NCI-H526 (cell line): ENCODE measurements at regions not wholly inside any gene's neighbourhood (a gene's known extent, or its start where the extent isn't known, plus 50 kb on each side); places are given as distances from the start of the nearest gene placed in this dataset.

Source experiments
- DNase-seq, 2 experiments: peaks; one replicate each; lab custom pipeline; 2025; lab: John Stamatoyannopoulos, UW

DNA sequence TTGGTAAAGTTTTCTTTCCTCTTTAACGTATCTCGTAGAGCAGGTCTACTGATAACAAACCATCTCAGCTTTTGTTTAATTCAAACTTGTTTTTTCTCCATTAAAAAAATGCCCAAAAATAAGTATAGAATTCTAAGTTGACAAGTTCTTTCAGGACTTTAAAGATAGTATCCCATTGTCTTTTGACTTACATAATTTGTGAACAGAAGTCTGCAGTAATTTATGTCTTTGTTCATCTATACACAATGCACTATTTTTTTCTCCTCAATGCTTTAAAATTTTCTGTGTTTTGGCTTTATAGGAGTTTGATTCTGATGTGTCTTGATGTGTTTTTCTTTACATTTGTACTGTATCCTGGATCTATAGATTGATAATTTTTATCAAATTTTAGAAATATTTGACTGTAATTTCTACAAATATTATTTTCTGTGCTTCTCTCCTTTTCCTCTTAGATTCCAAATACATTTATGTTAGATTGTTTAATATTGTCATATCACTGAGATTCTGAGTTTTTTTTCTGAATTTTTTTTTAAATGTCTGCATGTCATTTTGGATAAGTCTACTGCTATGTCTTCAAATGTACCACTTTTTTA, 143.3 kb downstream of the FTCDNL1 start:
- no peak for DNase-seq

DNA sequence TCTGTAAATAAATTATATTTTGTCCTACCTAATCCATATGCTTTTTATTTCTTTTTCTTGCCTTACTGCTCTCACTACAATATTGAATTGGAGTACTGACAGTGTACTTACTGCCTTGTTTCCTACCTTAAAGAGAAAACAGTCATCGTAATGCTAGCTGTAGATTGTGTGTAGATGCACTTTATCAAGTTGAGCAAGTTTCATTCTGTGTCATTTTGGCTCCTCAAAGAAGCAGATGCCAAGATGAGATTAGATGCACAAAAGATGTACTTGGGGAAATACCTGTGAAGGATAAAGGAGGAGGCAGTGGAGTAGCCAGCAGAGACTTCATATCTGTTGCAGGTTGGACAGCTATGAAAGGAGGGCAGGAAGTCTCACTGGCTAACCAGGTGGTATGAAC, 145.5 kb downstream of the FTCDNL1 start:
- no peak for DNase-seq

DNA sequence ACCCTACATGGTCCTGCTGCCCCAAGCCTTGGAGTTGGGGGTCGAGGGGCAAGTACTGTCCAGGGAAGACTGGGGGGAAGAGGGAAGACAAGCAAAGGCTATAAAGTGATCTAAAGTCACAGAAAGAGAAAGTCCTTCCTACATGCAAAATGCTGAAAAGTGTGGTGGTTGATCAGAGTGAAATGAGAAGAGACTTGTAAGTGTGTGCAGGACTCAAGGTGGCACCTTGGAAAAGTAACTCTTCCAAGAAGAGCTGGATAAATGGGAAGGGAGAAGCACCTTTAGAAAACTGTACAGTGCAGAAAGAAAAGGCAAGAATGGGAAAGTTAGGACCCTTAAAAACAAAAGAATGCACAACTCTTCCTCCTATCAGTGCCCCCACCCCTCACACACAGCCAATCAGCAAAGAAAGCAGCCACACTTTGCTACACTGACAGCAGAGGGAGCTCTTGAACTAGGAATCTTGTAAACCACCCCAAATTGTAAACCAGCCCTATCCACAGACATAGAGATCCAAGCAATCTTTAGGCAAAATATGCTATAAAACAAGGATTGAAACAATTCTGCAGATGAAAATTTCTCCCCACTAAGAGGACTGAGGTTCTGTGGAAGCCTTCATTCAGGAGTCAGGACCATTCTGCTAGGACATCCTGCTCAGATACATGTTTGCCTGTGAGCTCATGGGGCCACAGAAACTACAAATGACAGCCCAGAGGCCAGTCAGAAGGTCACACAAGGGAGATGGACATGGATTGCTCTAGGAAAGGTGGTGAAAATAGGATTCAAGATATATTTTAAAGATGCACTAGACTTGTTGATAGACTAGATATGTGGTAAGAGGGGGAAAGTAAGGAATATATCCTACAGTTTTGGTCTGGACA, 146.4 kb downstream of the FTCDNL1 start:
- peak; percentile 6 to 64 for DNase-seq

DNA sequence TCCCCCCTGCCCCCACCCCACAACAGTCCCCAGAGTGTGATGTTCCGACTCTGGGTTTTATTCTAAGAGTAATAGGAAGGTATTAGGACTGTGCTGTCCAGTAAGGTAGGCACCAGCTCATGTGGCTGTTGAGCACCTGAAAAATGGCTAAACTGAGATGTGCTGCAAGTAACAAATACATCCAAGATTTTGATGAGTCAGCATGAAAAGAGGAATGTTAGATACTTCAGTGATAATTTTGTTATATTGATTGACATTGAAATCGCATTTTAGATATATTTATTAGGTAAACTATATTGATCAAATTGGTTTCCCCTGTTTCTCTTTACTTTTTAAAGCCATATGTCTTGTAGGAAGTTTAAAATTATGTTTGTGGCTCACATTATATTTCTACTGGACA, 147.8 kb downstream of the FTCDNL1 start:
- no peak for DNase-seq

DNA sequence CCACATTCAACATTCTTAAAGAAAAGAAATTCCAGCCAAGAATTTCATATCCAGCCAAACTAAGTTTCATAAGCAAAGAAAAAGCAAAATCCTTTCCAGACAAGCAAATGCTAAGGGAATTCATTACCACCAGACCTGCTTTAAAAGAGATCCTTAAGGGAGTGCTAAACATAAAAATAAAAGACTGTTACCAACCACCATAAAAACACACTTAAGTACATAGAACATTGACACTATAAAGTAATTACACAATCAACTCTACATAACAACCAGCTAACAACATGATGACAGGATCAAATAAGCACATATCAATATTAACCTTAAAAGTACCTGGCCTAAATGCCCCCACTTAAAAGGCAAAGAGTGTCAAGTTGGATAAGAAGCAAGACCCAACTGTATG, 153.5 kb downstream of the FTCDNL1 start:
- DNase-seq: no peak

DNA sequence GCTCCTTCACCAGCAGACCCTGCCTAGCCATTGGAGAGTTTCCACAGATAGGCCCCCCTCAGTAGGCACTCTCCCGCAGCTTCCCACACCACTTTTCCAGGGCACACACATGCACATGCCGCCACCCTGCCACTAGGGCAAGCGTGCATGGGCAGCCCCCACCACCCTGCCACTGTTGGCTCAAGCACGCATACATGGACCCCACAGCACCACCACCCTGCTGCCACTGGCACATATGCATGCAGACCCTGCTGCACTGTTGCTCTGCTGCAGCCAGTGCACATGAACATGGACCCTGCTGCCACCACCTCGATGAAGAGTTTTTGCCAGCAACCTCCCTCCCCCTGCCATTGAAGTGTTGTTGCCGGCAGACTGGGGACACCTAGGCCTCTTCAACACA, 154.9 kb downstream of the FTCDNL1 start:
- no peak for DNase-seq

DNA sequence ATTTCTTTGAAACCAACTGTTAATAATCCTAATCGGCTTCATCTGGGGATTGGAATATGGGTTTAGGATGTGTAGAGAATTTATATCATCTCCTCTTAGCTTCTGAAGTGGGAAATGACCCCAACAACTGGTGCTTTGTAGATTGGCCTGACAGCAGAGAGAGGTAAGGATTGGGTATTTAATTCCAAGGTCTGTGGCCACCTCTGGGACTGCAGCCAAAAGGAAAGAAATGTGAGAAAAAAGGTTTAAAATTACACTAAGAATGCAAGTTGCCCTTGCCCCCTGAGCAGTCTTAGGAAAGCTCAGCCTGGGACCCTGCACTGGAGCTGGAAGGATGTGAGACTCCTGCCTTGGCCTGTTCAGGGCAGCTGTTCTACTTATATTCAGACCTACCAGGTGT, 157.1 kb downstream of the FTCDNL1 start:
- DNase-seq: no peak

DNA sequence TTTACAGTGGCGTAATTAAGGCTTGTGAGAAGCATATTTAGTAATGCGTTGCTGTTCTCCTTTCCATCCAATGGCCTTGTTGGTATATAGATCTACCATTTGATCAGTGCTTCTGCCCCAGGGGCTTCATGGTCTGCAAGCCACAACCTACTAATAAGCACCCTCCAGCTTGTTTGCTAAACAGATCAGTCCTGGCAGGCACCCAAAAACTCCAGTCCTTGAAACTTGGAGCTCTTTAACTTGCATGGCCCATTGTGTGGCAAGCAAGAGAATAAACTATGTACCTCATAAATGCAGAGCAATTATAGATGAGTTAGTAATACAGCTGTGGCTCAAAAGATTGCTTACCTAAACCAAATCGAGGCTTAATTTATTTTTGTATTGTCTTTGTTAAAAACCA, 158.5 kb downstream of the FTCDNL1 start:
- peak; percentile 33 to 45 for DNase-seq

DNA sequence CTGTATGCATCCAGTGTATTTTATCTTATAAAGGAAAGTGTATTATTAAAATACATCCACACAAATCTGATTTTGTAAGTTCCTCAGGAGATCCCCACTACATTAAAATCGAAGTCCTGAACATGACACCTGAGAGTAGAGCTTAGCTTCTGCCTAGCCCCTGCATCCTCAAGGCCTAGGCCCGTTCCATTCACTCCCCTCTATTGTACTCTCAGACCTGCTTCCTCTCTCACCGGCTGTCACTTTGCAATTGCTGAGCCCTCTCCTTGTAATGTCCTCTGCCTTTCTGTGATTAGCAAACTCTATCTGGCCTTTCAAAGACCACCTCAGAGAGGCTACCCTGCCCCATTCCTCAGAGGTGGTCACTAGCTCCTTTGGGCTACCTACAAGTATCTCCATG, 160.8 kb downstream of the FTCDNL1 start:
- DNase-seq: no peak

DNA sequence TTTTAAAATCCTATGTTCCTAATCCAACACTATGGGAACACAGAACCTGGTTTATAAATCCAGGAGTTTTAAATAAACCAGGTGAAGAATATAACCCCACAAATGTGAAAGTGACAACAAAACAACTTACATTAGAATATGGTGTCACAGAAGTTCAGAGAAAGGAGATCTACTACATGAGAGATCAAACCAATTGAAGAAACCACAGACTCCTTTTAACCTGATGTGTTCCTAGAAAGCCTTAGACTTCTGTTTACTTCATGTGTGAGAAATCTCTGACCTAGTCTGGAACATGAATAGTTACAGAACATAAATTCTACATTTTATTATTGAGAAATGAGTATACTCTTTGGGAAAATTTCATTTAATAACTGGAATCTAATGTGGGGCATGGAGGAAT, 165.3 kb downstream of the FTCDNL1 start:
- DNase-seq: no peak

DNA sequence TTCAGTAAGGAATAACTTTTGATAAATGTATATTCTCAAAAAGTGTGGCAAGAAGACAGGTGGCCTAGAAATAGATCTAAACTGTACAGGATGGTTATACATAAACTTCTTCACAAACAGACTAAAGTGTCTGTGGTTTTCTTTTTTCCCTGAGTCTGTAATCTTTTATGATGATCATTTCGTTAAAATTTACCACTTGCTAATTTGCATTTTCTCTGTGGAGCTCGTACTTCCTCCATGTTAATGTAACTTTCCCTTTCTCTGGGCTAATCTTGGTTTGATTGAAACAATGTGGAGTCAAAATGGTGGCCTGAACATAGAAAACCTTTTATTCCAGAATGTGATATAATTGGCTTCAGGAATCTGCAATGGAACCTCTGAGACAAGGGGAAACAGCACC, 166.2 kb downstream of the FTCDNL1 start:
- DNase-seq: peak in 1 of 2 experiments; percentile 4

DNA sequence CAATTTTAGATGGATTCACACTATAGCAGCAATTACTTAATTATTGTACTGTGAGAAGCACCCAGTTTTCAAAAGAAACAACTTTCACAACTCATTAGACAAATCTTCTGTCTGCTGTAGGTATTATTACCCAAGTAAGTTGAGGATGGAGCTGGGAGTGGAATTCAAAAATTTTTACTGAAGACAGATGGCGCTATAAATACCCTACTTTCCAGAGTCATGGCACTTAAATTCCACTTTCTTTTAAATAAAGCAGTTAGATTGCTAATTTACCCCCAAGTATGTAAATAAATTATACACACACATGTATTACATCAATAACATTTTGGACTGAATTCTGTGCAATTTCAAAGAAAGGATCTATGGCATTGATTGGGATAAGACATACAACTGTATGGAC, 166.8 kb downstream of the FTCDNL1 start:
- DNase-seq: no peak

DNA sequence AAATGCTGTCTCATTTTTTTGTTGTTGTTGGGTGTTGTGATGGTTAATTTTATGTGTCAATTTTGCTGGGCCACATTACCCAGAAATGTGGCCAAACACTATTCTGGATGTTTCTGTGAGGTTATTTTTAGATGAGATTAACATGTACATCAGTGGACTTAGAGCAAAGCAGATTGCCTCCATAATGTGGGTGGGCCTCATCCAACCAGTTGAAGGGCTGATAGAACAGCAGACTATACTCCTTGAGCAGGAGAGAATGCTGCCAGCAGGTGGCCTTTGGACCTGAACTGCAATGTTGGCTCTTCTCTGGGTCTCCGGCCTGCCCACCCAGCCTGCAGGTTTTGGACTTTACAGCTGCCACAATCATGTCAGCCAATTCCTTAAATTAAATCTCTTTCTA, 169.0 kb downstream of the FTCDNL1 start:
- no peak for DNase-seq

DNA sequence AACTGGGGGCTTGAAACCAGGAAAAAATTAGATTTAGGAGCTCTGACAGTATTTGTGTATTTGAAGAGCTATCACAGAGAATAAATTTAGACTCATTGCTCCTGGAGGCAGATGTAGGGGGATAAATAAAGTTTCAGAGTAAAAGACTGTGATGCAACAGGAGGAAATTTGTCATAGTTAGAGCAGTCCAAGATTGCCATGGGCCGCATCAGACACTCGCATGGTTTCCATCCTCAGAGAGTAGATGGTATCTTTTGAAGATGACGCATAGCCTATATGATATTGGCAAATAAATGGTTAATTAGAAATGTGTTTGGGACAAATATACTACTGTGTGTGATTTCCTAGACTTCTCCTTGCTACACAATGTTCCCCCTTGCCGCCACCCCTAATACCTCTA, 170.5 kb downstream of the FTCDNL1 start:
- DNase-seq: no peak

DNA sequence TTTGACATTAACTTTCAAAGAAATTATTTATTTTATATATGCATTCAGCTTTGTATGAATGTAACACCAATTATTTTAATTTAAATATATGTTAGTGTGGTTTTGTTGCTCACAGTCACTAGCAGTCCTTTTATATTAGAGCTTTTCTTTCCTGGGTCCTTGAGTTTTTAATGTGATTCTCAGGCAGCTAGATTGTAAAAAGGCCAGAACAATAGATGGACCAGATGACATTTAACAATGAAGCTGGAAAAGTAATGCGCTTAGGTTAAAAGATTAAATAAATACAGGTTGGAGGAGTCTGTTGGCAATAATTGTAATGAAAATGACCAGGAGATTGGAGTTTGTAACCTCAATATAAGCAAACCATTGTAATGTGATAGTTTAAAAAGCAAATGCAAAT, 171.1 kb downstream of the FTCDNL1 start:
- peak; percentile 42 to 48 for DNase-seq

DNA sequence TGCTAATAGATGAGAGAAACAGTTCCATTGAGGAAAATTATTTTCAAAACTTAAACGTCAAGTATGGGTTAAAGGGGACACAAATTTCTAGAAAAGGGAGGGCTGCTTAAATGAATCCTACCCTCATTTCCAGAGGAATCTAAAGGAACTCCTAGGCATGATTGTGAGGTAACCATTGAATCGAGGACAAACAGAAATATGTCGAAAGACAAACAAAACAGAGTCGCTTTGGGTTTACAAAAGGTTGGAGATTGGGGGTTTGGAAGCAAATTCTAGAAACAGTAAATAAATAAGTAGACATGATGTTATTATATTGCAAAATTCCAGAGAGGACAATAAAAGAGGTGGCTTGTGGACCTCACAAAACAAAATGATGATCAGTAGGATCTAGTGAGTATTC, 173.1 kb downstream of the FTCDNL1 start:
- no peak for DNase-seq

DNA sequence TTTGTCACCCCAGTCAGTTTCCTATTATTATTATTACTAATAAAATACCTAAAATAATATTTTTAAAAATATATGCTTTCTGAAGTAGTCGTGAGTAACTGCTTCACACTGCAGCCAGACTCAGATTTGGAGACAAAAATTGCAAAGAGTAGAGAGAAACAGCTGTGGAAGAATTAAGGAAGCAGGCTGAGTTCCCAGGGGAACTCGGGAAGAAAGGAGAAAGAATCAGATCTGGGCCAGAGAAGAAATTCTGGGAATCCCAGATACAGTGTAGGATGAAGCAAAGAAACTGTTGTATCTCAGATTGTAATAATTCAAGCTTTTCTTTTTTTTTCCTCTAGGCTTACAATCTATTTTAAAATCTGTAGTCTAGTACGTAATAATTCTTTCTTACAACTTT, 182.3 kb downstream of the FTCDNL1 start:
- DNase-seq: no peak

DNA sequence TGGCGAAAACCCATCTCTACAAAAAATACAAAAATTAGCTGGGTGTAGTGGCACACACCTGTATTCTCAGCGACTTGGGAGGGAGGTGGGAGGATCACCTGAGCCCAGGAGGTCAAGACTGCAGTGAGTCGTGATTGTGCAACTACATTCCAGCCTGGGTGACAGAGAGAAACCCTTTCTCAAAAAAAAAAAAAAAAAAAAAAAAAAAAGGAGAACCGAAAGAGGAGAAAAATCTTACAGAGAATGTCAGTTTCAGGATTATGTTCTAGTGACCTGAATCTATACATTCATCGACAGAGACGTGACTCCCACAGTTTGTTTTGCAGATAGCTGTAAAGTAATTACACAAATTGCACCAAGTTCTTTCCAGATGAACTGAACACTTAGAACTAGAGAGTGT, 187.8 kb downstream of the FTCDNL1 start:
- no peak for DNase-seq

DNA sequence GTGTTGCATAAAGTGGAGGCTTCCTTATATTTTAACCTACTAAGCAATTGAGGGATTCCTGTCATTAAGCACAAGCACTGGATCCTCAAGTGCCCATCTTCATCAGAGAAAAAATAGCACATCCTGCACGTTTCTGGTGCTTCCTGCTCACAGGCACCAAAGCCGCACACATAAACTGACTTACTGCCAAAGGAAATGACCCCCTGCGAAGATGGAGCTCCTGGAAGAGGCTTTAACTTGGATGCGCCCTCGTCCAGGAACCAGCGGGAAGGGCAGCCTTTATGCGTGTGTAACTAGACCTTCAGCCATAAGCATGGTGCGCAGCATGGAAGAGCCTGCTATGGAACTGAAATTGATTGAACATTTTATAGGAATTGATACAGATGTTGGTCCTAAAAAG, 188.7 kb downstream of the FTCDNL1 start:
- DNase-seq: no peak

DNA sequence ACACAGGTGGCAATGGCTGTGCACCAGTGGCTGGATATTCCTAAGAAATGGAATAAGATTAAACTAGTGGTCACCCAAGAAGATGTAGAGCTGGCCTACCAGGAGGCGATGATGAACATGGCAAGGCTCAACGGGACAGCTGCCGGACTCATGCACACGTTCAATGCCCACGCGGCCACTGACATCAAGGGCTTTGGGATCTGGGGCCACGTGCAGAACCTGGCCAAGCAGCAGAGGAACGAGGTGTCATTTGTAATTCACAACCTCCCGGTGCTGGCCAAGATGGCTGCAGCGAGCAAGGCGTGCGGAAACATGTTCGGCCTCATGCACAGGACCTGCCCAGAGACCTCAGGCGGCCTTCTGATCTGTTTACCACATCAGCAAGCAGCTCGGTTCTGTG, 190.8 kb downstream of the FTCDNL1 start:
- DNase-seq: no peak

DNA sequence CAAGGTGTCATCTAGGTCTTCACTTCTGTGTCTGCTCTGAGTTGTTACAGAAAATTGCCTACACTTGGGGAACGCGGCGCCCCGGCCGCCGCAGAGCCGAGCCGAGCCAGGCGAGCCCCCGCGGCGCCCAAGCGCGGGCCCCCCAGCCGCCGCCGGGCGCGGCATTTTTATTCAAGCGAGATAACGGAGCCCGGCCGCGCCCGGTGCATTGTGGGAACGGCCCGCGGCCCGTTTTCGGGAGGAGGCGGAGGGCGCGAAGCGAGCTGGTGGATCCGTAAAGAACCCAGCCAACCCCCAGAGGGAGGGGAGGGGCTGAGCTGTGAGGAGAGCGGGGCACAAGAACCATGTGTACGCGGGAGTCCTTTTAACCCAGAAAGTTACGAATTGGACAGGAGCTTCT, 191.8 kb downstream of the FTCDNL1 start:
- peak in 1 of 2 experiments; percentile 8 for DNase-seq

DNA sequence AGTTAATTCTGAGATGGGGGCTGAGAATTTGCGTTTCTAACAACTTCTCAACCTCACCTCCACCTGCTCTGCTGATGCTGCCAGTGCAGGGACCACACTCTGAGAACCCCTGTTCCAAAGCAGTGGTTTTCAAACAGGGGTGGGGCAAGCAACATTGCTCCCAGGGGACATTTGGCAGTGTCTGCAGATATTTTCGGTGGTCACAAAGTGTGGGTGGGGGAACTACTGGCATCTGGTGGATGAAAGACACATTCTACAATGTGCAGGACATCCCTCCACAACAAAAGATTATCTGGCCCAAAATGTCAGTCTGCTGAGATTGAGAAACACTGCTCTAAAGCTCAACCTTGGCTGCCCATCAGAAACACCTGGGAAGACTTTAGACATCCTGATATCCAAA, 188.7 kb upstream of the SATB2 start:
- no peak for DNase-seq

DNA sequence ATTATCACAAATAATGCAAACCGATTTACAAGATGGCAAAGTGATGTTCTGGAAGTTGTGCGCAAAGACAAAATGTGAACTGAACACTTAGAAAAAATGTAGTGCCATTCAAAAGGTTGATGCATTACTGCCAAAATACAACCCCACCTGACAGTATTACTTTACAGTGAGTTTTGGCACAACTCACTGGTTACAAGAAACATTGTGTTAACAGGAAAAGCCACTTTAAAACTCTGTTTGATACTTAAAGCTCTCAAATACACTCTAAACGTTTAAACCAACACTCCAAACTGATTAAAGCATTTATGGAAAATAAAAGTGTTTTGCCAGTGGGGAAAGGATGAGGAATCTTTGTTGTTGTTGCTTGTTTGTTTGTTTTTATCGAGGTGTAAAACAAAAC, 173.4 kb upstream of the SATB2 start:
- DNase-seq: no peak

DNA sequence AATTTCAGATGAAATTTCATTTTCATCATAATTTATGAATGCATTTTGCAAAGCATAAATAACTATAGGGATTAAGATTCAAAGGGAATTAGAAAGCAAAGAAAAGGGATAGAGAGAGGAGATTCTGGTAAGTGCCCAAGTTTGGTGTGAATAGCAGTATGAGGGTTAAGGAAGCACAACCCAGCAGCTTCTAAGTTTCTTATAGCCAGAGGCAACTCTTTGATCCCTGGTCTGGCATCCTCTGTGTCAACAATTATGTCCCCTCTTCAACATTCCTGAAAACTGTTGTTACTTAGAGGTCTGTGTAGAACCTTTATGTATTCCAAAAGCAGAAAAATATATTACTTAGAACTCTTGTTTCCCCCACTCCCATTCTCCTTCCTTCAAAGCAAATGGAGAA, 171.6 kb upstream of the SATB2 start:
- DNase-seq: no peak
